GM12892 (cell line): ENCODE measurements at regions not wholly inside any gene's neighbourhood (a gene's known extent, or its start where the extent isn't known, plus 50 kb on each side); places are given as distances from the start of the nearest gene placed in this dataset.

Source experiments
- DNase-seq: peaks from one replicate; pipeline ENCODE4 v3.0.0; 2011; ENCODE audit not compliant: insufficient read length
- FAIRE-seq: peaks from 2 replicates; lab custom pipeline; 2011; peaks lifted over from hg19 to GRCh38; lab: Jason Lieb, UNC
- POLR2A ChIP-seq: IDR thresholded peaks from 2 replicates; pipeline ENCODE4 v1.6.1; 2011; ENCODE audit warnings: low read depth, low read length, control low read depth
- POLR2AphosphoS5 ChIP-seq: IDR thresholded peaks from 2 replicates; pipeline ENCODE4 v1.6.1; 2011; ENCODE audit warnings: low read depth, low read length, control low read depth
- TAF1 ChIP-seq: IDR thresholded peaks from 2 replicates; pipeline ENCODE4 v1.6.1; 2011; ENCODE audit warnings: low read depth, mild to moderate bottlenecking, control low read depth, low read length, borderline replicate concordance

- FAIRE-seq (no peak), DNase-seq (no peak)
- TF ChIP-seq POLR2A = no peak
- no peak for TF ChIP-seq TAF1
- TF ChIP-seq POLR2AphosphoS5 = no peak
Observed at GRCh38 chr10:58901092-58901646, 275.3 kb upstream of the PHYHIPL start.

- TF ChIP-seq TAF1 (no peak), POLR2AphosphoS5 (no peak), POLR2A (no peak)
- DNase-seq (no peak), FAIRE-seq (no peak)
Observed at GRCh38 chr10:58903071-58903470, 273.4 kb upstream of the PHYHIPL start.

GRCh38 chr10:58909881-58910280 is 266.6 kb upstream of the PHYHIPL start:
- DNase-seq = no peak
- TF ChIP-seq TAF1 (no peak), POLR2A (no peak), POLR2AphosphoS5 (no peak)
- FAIRE-seq = no peak

GRCh38 chr10:58913717-58914116 is 262.7 kb upstream of the PHYHIPL start:
- no peak for TF ChIP-seq POLR2A
- TF ChIP-seq TAF1 = no peak
- TF ChIP-seq POLR2AphosphoS5 = no peak
- FAIRE-seq (no peak), DNase-seq (no peak)

GRCh38 chr10:58918887-58919286 is 257.6 kb upstream of the PHYHIPL start:
- DNase-seq (no peak), FAIRE-seq (no peak)
- TF ChIP-seq POLR2AphosphoS5 (no peak), TAF1 (no peak), POLR2A (no peak)

- TF ChIP-seq TAF1 = no peak
- TF ChIP-seq POLR2AphosphoS5 = no peak
- no peak for TF ChIP-seq POLR2A
- DNase-seq = no peak
- no peak for FAIRE-seq
Observed at GRCh38 chr10:58919927-58920654, 256.4 kb upstream of the PHYHIPL start.

GRCh38 chr10:58920655-58921003 is 255.8 kb upstream of the PHYHIPL start:
- FAIRE-seq = no peak
- DNase-seq = no peak
- TF ChIP-seq TAF1 (no peak), POLR2A (no peak), POLR2AphosphoS5 (no peak)

- FAIRE-seq = no peak
- TF ChIP-seq POLR2AphosphoS5 = no peak
- no peak for TF ChIP-seq POLR2A
- no peak for TF ChIP-seq TAF1
Observed at GRCh38 chr10:58921421-58921855, 255.0 kb upstream of the PHYHIPL start.

GRCh38 chr10:58925381-58925780 is 251.1 kb upstream of the PHYHIPL start:
- FAIRE-seq (no peak), DNase-seq (no peak)
- TF ChIP-seq TAF1 (no peak), POLR2A (no peak), POLR2AphosphoS5 (no peak)

More at GRCh38 chr10:58921421-58921855, 255.0 kb upstream of the PHYHIPL start:
- no peak for DNase-seq

- DNase-seq (no peak), FAIRE-seq (no peak)
- TF ChIP-seq POLR2AphosphoS5 (no peak), POLR2A (no peak), TAF1 (no peak)
Observed at GRCh38 chr10:58930500-58930899, 245.9 kb upstream of the PHYHIPL start.

- TF ChIP-seq POLR2AphosphoS5 = no peak
- no peak for TF ChIP-seq POLR2A
- TF ChIP-seq TAF1 = no peak
- no peak for FAIRE-seq
- DNase-seq = no peak
Observed at GRCh38 chr10:58932126-58932525, 244.3 kb upstream of the PHYHIPL start.
